ENCODE measurements at regions not wholly inside any gene's neighbourhood (a gene's known extent, or its start where the extent isn't known, plus 50 kb on each side); places are given as distances from the start of the nearest gene placed in this dataset.

GRCh38 chr7:85883-86515 is 106.4 kb upstream of the FAM20C start:
- DNase-seq, result no peak

- no peak for DNase-seq
Observed at GRCh38 chr7:86629-87028, 105.7 kb upstream of the FAM20C start.

GRCh38 chr7:87047-87446 is 105.3 kb upstream of the FAM20C start:
- DNase-seq, result no peak

GRCh38 chr7:87671-88070 is 104.7 kb upstream of the FAM20C start:
- no peak for DNase-seq

GRCh38 chr7:88095-88926 is 104.1 kb upstream of the FAM20C start:
- no peak for DNase-seq

- DNase-seq, result no peak
Observed at GRCh38 chr7:88927-89231, 103.5 kb upstream of the FAM20C start.

- no peak for DNase-seq
Observed at GRCh38 chr7:89232-90019, 102.9 kb upstream of the FAM20C start.

- no peak for DNase-seq
Observed at GRCh38 chr7:90111-91063, 102.0 kb upstream of the FAM20C start.

- no peak for DNase-seq
Observed at GRCh38 chr7:91396-92175, 100.8 kb upstream of the FAM20C start.

- no peak for DNase-seq
Observed at GRCh38 chr7:92231-92674, 100.1 kb upstream of the FAM20C start.

GRCh38 chr7:92888-93672 is 99.3 kb upstream of the FAM20C start:
- DNase-seq, result no peak

- DNase-seq, result no peak
Observed at GRCh38 chr7:94251-94801, 98.0 kb upstream of the FAM20C start.

- no peak for DNase-seq
Observed at GRCh38 chr7:95180-95862, 97.0 kb upstream of the FAM20C start.

GRCh38 chr7:95863-96260 is 96.5 kb upstream of the FAM20C start:
- no peak for DNase-seq

- DNase-seq, result no peak
Observed at GRCh38 chr7:96861-97260, 95.5 kb upstream of the FAM20C start.

- DNase-seq, result no peak
Observed at GRCh38 chr7:97310-97841, 95.0 kb upstream of the FAM20C start.

- DNase-seq, result no peak
Observed at GRCh38 chr7:101146-102046, 91.0 kb upstream of the FAM20C start.

GRCh38 chr7:102047-102711 is 90.2 kb upstream of the FAM20C start:
- DNase-seq, result no peak
